ENCODE measurements at regions not wholly inside any gene's neighbourhood (a gene's known extent, or its start where the extent isn't known, plus 50 kb on each side); places are given as distances from the start of the nearest gene placed in this dataset.

DNA sequence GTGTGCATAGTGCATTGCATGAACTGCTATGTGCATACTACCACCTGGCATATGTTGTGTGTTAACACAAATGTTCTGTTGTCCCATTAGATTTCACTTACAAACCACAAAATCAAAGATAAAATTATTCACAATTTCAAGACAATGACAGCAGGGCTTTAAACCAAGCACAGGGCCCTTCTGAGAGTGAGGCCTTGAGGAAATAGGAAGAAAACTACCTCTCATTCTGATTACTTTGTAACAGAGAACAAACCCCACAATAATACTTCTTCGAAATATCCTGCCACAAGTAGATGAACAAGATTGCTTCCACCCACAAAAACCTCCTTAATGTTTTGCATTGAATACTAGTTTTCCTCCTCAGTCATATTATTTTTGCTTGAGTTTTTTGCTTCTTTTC is 85.5 kb upstream of the SPANXB1 start:
- TF ChIP-seq, protein P1, sequence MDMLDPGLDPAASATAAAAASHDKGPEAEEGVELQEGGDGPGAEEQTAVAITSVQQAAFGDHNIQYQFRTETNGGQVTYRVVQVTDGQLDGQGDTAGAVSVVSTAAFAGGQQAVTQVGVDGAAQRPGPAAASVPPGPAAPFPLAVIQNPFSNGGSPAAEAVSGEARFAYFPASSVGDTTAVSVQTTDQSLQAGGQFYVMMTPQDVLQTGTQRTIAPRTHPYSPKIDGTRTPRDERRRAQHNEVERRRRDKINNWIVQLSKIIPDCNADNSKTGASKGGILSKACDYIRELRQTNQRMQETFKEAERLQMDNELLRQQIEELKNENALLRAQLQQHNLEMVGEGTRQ (IDR thresholded peaks at IDR 0.05; ENCODE audit: low read depth, low read length) = no peak
- TF ChIP-seq POLR2A (IDR thresholded peaks at IDR 0.05; ENCODE audit: low read depth, low read length) (no peak), CTCF (conservative IDR thresholded peaks at IDR 0.05; ENCODE audit: low read depth, low read length) (no peak), MXI1 (IDR thresholded peaks at IDR 0.05; ENCODE audit: borderline replicate concordance, low read depth, low read length) (no peak)

All from IMR-90 (cell line).